ENCODE measurements at regions not wholly inside any gene's neighbourhood (a gene's known extent, or its start where the extent isn't known, plus 50 kb on each side); places are given as distances from the start of the nearest gene placed in this dataset.
A peak's percentile ranks its signal among the peaks of the same experiment; 100 is the strongest.

GRCh38 chr17:56648321-56648720, 54.8 kb downstream of the NOG start:
- no peak for DNase-seq (ENCODE audit: low read depth in 4 of 4, low spot score in 2 of 4)

- DNase-seq (ENCODE audit: low read depth in 4 of 4, low spot score in 2 of 4) = no peak
These were observed 55.3 kb downstream of the NOG start for GRCh38 chr17:56648806-56649205.

- DNase-seq (ENCODE audit: low read depth in 4 of 4, low spot score in 2 of 4) = no peak
These were observed 59.1 kb downstream of the NOG start for GRCh38 chr17:56652628-56653027.

- no peak for DNase-seq (ENCODE audit: low read depth in 4 of 4, low spot score in 2 of 4)
These were observed 60.4 kb downstream of the NOG start for GRCh38 chr17:56653877-56654276.

- DNase-seq (ENCODE audit: low read depth in 4 of 4, low spot score in 2 of 4) = no peak
These were observed 63.3 kb downstream of the NOG start for GRCh38 chr17:56656701-56657327.

- DNase-seq (ENCODE audit: low read depth in 4 of 4, low spot score in 2 of 4) = no peak
These were observed 65.1 kb downstream of the NOG start for GRCh38 chr17:56658648-56659047.

- DNase-seq (ENCODE audit: low read depth in 4 of 4, low spot score in 2 of 4) = no peak
These were observed 66.1 kb downstream of the NOG start for GRCh38 chr17:56659622-56660021.

- DNase-seq (ENCODE audit: low read depth in 4 of 4, low spot score in 2 of 4) = no peak
These were observed 68.4 kb downstream of the NOG start for GRCh38 chr17:56661906-56662305.

- DNase-seq (ENCODE audit: low read depth in 4 of 4, low spot score in 2 of 4) = no peak
These were observed 72.4 kb downstream of the NOG start for GRCh38 chr17:56665864-56666263.

- no peak for DNase-seq (ENCODE audit: low read depth in 4 of 4, low spot score in 2 of 4)
These were observed 74.5 kb downstream of the NOG start for GRCh38 chr17:56667925-56668458.

- no peak for DNase-seq (ENCODE audit: low read depth in 4 of 4, low spot score in 2 of 4)
These were observed 78.7 kb downstream of the NOG start for GRCh38 chr17:56672195-56672594.

GRCh38 chr17:56674401-56674925, 81.0 kb downstream of the NOG start:
- DNase-seq (ENCODE audit: low read depth in 4 of 4, low spot score in 2 of 4) = no peak

- DNase-seq (ENCODE audit: low read depth in 4 of 4, low spot score in 2 of 4) = no peak
These were observed 82.6 kb downstream of the NOG start for GRCh38 chr17:56675876-56676660.

GRCh38 chr17:56676810-56677209, 83.3 kb downstream of the NOG start:
- DNase-seq (ENCODE audit: low read depth in 4 of 4, low spot score in 2 of 4) = no peak

- peak in 3 of 4 donors; percentile 37 to 42 (median 37) for DNase-seq (ENCODE audit: low read depth in 4 of 4, low spot score in 2 of 4)
These were observed 85.0 kb downstream of the NOG start for GRCh38 chr17:56678249-56679114.

- peak; percentile 34 to 69 (median 55) for DNase-seq (ENCODE audit: low read depth in 4 of 4, low spot score in 2 of 4)
These were observed 85.7 kb downstream of the NOG start for GRCh38 chr17:56679115-56679776.

GRCh38 chr17:56679777-56680422, 86.4 kb downstream of the NOG start:
- DNase-seq (ENCODE audit: low read depth in 4 of 4, low spot score in 2 of 4) = no peak

GRCh38 chr17:56680676-56681075, 87.2 kb downstream of the NOG start:
- DNase-seq (ENCODE audit: low read depth in 4 of 4, low spot score in 2 of 4) = no peak

GRCh38 chr17:56681561-56682266, 88.2 kb downstream of the NOG start:
- no peak for DNase-seq (ENCODE audit: low read depth in 4 of 4, low spot score in 2 of 4)

Data from left renal cortex interstitium (tissue), 4 donors.